ENCODE measurements at regions not wholly inside any gene's neighbourhood (a gene's known extent, or its start where the extent isn't known, plus 50 kb on each side); places are given as distances from the start of the nearest gene placed in this dataset.

DNA sequence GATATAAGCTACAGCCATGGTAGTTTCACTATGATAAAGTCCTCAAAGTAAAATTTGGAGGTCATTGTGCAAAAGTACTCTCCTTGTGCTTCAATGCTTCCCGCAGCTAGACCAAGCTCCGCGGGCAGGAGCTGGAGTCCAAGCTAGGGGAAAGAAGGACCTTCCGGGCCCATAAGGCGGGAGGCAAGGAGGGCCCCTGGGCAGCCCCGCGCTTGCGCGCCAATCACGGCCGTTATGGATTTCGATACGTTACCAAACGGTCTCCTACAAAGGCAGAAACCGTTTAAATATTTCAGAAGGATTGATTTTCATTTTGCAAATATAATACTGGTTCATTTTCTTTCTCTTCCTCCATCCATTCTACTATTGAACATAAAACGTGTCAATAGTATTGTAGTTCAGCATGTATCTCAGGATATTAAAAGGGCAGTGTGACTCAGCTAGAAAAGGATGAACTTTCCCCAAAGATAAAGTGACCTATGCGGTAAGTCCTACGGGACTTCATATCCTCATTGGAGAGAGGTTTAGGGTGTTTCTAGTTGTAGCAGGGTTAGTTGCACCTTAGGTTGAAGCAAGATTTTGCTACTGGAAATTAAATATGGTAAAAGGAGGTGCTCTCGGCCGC is 128.0 kb downstream of the KIF20B start:
- no peak for DNase-seq (ENCODE audit: low read depth)
- CTCF ChIA-PET = no interaction called here
- TF ChIP-seq CTCF (IDR thresholded peaks at IDR 0.05; ENCODE audit: insufficient read depth, low read depth, low read length) = no peak
- H3K36me3 ChIP-seq (ENCODE audit: control insufficient read depth, insufficient read depth, low read length) = no peaks in the 10 kb centered on the region
- no peak overlapping the region for H3K4me3 ChIP-seq (ENCODE audit: low read depth, low read length)
- H3K27me3 ChIP-seq (ENCODE audit: control insufficient read depth, insufficient read depth, low read length) = no peaks in the 10 kb centered on the region
- POLR2A ChIA-PET = no interaction called here

- Histone ChIP-seq H3K4me3 (ENCODE audit: low read depth, low read length) (no peak overlapping the region), H3K27me3 (ENCODE audit: control insufficient read depth, insufficient read depth, low read length) (no peaks in the 10 kb centered on the region), H3K36me3 (ENCODE audit: control insufficient read depth, insufficient read depth, low read length) (no peaks in the 10 kb centered on the region)
- no peak for DNase-seq (ENCODE audit: low read depth)
- POLR2A ChIA-PET = no interaction called here
- CTCF ChIA-PET = interaction anchor here (1.4 kb wide), 1 partner anchor 15 kb away, joined by 3 read pairs; no protein-coding TSS in a partner anchor
- TF ChIP-seq CTCF (IDR thresholded peaks at IDR 0.05; ENCODE audit: insufficient read depth, low read depth, low read length) = no peak
Measured at GRCh38 chr10:89829887-89830269, 128.5 kb downstream of the KIF20B start.

DNA sequence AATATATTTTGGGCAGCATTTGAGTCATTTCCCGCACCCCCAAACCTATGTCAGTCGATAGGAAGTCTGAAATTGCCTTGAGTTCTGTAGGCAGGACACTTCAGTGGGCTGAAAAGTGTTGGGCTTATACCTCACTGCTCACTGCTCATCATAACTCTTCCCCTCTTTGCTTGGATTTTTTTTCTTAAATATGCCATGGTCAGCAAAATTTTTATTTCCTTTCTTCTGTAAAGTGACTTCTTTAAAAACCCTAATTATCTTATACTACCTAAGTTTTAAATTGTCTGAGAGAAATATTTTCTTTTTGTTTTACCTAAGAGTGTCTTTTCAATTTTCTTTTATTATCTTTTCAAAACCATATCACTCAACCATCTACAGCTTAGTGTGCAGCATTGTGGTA is 129.2 kb downstream of the KIF20B start:
- DNase-seq (ENCODE audit: low read depth) = no peak
- Histone ChIP-seq H3K36me3 (ENCODE audit: control insufficient read depth, insufficient read depth, low read length) (no peaks in the 10 kb centered on the region), H3K27me3 (ENCODE audit: control insufficient read depth, insufficient read depth, low read length) (no peaks in the 10 kb centered on the region), H3K4me3 (ENCODE audit: low read depth, low read length) (no peak overlapping the region)
- CTCF ChIA-PET = interaction anchor here (1.4 kb wide), 1 partner anchor 16 kb away, joined by 3 read pairs; no protein-coding TSS in a partner anchor
- no peak for TF ChIP-seq CTCF (IDR thresholded peaks at IDR 0.05; ENCODE audit: insufficient read depth, low read depth, low read length)
- POLR2A ChIA-PET = no interaction called here

GRCh38 chr10:89836840-89837164 is 135.4 kb downstream of the KIF20B start:
- CTCF ChIA-PET = no interaction called here
- TF ChIP-seq CTCF (IDR thresholded peaks at IDR 0.05; ENCODE audit: insufficient read depth, low read depth, low read length) = no peak
- peak overlapping the region; percentile 39 for H3K4me3 ChIP-seq (ENCODE audit: low read depth, low read length)

DNA sequence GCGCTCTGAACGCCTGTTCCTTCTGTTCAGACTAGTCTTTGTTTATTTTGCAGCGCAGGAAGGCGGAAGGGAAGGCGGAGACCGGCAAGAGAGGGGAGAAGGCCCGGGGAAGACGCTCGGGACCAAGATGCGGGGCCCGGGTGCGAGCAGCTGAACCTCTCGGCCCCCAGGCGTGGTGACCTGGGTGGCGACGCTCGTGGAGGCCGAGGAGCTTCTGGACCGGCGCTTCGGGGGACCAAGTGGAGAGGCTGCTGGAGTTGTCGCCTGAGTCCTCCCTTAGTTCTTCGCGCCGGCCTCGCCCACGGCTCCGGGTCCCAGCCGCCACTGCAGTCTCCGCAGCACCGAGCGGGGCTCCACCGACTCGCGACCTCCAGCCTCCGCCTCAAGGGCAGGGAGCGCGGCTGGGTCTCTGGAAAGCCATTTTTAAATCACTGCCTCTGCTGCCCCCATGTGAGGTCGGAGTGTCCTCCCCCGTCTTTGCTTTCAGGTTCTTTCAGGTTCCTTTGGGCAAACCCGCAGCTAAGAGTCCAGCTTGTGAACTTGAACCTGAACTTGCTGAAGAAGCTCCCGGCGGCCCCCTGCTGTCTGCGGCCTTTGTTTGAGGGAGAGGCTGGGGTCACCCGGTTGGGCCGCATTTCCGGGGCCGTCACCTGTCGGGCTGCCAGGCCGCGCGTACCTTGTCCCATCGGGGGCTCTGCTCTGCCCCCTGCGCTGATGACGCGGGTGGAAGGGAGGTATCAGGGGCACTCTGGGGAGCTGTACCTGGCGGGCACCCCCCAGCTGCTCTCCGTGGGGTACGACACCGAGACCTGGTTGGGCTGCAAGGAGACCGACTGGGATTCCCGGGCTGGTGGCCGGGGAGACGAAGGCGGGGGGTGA is 136.0 kb downstream of the KIF20B start:
- ChIA-PET POLR2A (no interaction called here), CTCF (no interaction called here)
- Histone ChIP-seq H3K4me3 (ENCODE audit: low read depth, low read length) (peak overlapping the region; percentile 39), H3K36me3 (ENCODE audit: control insufficient read depth, insufficient read depth, low read length) (no peaks in the 10 kb centered on the region), H3K27me3 (ENCODE audit: control insufficient read depth, insufficient read depth, low read length) (no peaks in the 10 kb centered on the region)
- DNase-seq (ENCODE audit: low read depth) = no peak
- TF ChIP-seq CTCF (IDR thresholded peaks at IDR 0.05; ENCODE audit: insufficient read depth, low read depth, low read length) = no peak

More at GRCh38 chr10:89836840-89837164, 135.4 kb downstream of the KIF20B start:
- no peaks in the 10 kb centered on the region for H3K36me3 ChIP-seq (ENCODE audit: control insufficient read depth, insufficient read depth, low read length)
- no peak for DNase-seq (ENCODE audit: low read depth)
- POLR2A ChIA-PET = no interaction called here
- H3K27me3 ChIP-seq (ENCODE audit: control insufficient read depth, insufficient read depth, low read length) = no peaks in the 10 kb centered on the region

Measured in BJ (cell line).